GM21381 (cell line): ENCODE measurements at regions not wholly inside any gene's neighbourhood (a gene's known extent, or its start where the extent isn't known, plus 50 kb on each side); places are given as distances from the start of the nearest gene placed in this dataset.

Experiments used
- ATAC-seq: cut with Tn5 transposase; IDR thresholded peaks from one replicate; pipeline ENCODE4 v1.9.1; 2021; ENCODE audit warnings: mild to moderate bottlenecking, moderate library complexity; ENCODE audit not compliant: unreplicated experiment

DNA sequence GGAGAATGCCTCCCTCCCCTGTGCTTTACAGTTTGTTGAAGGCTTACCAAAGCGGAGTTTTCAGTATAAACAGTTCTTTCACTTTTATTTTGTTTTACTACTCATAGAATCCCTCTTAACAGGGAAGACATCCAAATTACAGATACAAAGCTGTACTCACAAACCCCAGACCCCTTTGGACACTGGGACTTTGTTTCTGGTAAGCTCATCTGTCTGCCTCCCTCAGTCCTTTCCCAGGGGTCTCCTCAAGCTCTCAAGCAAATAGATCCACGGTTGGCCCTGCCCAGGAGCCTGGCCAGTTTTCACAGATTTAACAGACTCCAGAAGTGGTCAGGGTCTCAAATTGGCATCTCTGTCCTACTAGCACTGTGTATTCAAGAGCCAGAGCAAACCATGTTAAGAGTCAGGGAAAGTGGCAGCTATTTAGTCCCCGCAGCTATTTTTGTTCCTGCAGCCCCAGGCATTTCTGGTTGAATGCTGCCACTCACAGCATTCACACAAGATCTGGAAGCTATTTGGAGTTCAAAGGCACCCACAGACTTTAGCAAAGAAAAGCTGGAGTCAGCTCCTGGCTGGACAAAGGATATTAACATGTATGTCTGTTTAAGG lies 54.2 kb downstream of the TMEM100 start:
- ATAC-seq: no peak

DNA sequence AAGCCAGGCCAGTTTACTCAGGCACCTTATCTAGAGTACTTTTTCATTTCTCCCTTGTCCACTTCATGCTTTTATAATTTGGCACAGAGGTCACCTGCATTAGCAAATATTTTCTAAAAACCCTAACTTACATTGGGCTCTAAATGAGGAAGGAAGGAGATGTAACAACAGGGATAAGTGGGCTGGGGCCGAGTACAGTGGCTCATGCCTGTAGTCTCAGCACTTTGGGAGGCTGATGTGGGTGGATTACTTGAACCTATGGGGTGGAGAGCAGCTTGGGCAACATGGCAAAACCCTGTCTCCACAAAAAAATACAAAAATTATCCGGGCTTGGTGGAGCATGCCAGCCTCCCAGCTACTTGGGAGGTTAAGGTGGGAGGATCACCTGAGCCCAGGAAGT lies 55.9 kb downstream of the TMEM100 start:
- no peak for ATAC-seq

GRCh38 chr17:55664287-55664686 lies 58.4 kb downstream of the TMEM100 start:
- ATAC-seq: peak; percentile 79

DNA sequence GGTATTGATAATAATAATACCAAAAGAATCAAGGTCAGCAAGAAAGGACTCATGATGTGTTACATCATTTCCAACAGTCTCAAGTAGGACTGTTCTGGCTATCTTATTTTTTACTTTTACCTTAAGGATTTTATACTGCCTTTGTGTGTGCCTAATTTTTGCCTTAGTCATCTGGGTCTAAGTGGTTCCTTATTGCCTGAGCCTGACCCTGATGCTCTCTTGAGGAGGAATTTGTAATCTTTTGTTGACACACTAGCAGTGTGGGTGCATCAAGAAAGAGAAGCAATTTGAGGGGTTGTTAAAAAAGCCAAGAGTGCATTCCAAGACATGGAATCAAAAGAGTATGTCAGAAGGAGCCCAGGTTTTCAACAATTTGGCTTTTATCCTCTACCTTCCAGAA lies 59.3 kb downstream of the TMEM100 start:
- no peak for ATAC-seq

DNA sequence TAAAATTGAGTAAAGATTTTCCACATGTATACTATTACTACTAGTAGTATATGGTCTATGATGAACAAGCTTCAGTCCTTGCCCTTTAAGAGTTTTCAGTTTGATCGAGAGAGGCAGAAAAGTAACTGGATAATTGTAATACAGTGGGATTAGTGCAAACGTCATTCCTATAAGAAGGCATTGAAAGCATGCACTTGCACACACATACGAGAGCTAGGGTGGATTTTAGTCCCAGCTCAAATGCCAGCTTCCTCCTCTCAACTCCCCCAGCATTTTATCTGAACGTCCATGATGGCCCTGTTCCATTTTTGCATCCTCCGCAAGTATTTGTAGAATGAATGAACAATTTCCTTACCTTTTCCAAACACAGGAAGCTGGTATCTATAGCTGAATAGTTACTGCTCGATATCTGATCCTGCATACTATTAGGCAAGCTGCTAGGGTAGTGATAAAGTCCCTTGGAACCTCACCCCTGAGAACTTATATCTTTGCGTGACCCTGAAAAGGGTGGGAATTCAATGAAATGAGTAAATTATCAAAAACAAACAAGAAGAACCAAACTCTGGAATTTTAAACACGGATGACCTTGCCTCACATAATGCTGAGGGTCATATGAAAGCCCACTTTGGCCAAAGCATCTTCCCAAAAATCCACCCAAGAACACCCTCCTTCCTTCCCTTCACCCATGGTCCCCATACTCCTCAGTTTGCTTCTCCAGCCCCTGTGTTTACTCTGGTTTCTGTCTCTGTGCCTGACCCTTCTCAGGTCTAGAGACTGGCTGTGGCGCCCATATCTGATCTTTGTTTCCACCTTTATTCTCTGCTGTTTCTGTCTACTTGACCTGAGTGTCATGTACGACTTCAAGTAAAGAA lies 60.5 kb downstream of the TMEM100 start:
- no peak for ATAC-seq

DNA sequence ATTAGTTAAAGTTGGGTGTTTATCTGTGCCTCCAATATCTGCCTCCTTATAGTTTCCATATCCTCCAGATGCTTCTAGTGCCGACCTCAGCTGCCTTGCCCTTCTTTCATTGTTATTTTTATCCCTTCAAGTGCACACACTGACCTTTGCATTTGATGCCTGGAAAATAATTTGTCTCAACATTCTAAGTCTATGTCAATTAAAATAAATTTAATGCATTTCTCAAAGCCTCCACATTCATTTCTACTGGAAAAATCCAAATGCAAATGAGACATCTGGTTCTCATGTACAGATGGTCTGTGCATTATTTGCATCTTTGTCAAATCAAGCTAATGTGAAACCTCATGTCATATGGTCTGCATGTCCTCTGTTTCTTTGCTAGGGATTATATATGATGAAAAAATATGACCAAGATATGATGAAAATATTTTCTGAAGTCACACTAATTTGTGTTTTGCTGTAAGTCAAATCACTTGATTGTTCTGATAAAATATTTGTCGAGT lies 61.4 kb downstream of the TMEM100 start:
- no peak for ATAC-seq

- ATAC-seq: no peak
Measured at GRCh38 chr17:55660178-55660886, 62.3 kb downstream of the TMEM100 start.

GRCh38 chr17:55659661-55660060 lies 63.0 kb downstream of the TMEM100 start:
- ATAC-seq: no peak

GRCh38 chr17:55655777-55656176 lies 66.9 kb downstream of the TMEM100 start:
- ATAC-seq: no peak

DNA sequence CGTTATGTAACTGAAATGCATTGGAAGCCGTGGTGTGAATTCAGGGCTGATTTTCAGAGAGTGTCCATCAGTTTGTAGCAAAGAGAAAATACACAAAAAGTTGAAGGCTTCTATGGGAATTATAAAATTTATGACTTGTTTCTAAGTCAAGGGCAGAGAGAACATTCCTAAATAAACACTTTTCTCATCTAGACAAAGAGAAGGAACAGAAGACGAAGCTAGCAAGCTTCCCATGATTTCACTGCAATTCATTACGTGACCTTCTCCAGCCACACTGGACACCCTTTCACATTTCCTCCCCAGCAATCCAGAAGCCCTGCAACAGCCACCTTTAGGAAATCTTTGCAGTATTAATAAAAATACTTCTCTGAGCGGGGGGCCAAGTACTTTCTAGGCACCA lies 67.8 kb downstream of the TMEM100 start:
- no peak for ATAC-seq

- ATAC-seq: no peak
Measured at GRCh38 chr17:55654022-55654421, 68.6 kb downstream of the TMEM100 start.

GRCh38 chr17:55652825-55653224 lies 69.8 kb downstream of the TMEM100 start:
- no peak for ATAC-seq

- ATAC-seq: no peak
Measured at GRCh38 chr17:55652114-55652823, 70.4 kb downstream of the TMEM100 start.

- no peak for ATAC-seq
Measured at GRCh38 chr17:55649957-55650597, 72.6 kb downstream of the TMEM100 start.

GRCh38 chr17:55648086-55648485 lies 74.6 kb downstream of the TMEM100 start:
- ATAC-seq: no peak

DNA sequence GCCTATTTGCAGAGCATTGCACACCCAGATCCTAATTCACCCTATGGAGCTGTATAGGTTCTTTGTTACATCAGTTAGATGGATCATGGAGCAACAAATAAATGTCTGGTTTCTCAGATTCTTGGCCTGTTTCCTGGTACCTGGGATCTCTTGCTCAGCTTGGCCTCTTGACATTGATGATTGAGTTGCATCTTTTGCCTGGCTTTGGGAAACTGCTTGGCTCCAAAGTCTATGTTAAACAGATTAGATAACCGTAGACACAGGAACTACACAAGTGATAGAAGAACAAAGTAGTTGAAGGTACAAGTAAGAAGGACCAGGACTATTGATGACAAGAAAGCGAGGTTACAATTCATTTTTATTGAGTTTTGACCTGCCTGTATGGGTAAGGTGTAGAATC lies 77.3 kb downstream of the TMEM100 start:
- no peak for ATAC-seq

- ATAC-seq: no peak
Measured at GRCh38 chr17:55644346-55644745, 78.3 kb downstream of the TMEM100 start.

- no peak for ATAC-seq
Measured at GRCh38 chr17:55642741-55643140, 79.9 kb downstream of the TMEM100 start.

DNA sequence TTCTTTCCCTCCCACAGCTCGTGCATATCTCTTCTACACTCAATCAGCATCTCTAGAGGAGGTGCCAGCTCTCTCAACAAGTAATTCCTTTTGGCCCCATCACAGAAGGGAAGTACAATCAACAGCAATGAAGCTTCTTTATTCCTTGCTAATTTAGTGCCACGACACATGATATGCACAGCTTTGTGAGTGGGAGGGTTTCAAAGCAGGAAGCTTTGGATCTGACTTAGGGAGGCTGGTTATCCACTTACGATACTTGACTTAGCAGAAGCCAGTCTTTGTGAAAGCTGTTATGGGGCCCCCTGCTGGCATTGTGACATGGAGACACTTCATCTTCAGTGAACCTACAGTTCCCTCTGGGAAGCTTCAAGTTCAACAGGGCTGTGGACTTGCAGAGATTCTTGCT lies 81.0 kb downstream of the TMEM100 start:
- no peak for ATAC-seq

DNA sequence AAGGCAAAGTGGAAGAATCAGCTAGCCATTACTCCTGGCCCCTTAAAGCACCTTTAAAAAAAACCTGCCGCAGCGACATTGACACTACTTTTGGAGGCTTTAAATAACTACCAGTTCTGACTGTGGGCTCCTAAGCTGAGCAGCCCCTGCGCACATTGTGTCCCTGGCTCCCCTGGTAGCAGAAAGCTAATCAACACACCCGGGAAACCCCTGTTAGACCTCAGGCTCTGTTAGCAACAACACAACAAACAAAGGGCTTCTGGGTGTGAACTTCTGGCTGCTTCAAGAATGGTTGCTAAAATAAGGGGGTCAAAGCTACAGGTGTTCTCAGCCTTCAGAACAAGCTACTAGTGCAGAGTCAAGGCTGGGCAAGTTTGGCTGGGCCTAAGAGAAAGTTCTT lies 83.6 kb downstream of the TMEM100 start:
- no peak for ATAC-seq
